Activated B cell treated with CpG ODN at 0.5 μM for 24 hours (primary cell): ENCODE measurements at regions not wholly inside any gene's neighbourhood (a gene's known extent, or its start where the extent isn't known, plus 50 kb on each side); places are given as distances from the start of the nearest gene placed in this dataset.

Source experiments
- ATAC-seq: fragments of 200-7000 bp; cut with Tn5 transposase; one replicate; pipeline ENCODE4 v1.10.0; 2021; ENCODE audit warnings: low read depth, mild to moderate bottlenecking, moderate library complexity
- CTCF ChIA-PET: fragments of 350-600 bp; sonication (Branson Sonifier 250); formaldehyde crosslinking; loops from one replicate; lab custom pipeline; 2021; ENCODE audit warnings: antibody characterized with exemption; lab: Charles Lee
- POLR2A ChIA-PET: fragments of 350-600 bp; sonication (Branson Sonifier 250); formaldehyde crosslinking; loops from one replicate; lab custom pipeline; 2021; ENCODE audit warnings: antibody characterized with exemption; lab: Charles Lee
- DNase-seq: peaks from one replicate; pipeline ENCODE4 v3.0.0; 2022
- H3K27ac Mint-ChIP-seq: one replicate; pipeline ENCODE4 v1.8.0; 2020; ENCODE audit warnings: mixed read lengths
- H3K27me3 Mint-ChIP-seq: one replicate; pipeline ENCODE4 v1.8.0; 2021; ENCODE audit warnings: mixed read lengths
- H3K36me3 Mint-ChIP-seq: one replicate; pipeline ENCODE4 v1.8.0; 2021; ENCODE audit warnings: low read depth, mixed read lengths
- H3K4me1 Mint-ChIP-seq: one replicate; pipeline ENCODE4 v1.8.0; 2021; ENCODE audit warnings: mixed read lengths
- H3K4me3 Mint-ChIP-seq: one replicate; pipeline ENCODE4 v1.8.0; 2020; ENCODE audit warnings: mild to moderate bottlenecking, mixed read lengths
- H3K9me3 Mint-ChIP-seq: one replicate; pipeline ENCODE4 v1.8.0; 2020; ENCODE audit warnings: mixed read lengths
- CTCF ChIP-seq: fragments of 200-600 bp; IDR thresholded peaks from one replicate; pipeline ENCODE4 v1.8.0; 2022; ENCODE audit warnings: antibody characterized with exemption, mild to moderate bottlenecking
- intact Hi-C: fragments of 100-400 bp; cut with micrococcal nuclease; formaldehyde crosslinking; loops from one replicate; pipeline ENCODE4 v1.15.1; 2024

DNA sequence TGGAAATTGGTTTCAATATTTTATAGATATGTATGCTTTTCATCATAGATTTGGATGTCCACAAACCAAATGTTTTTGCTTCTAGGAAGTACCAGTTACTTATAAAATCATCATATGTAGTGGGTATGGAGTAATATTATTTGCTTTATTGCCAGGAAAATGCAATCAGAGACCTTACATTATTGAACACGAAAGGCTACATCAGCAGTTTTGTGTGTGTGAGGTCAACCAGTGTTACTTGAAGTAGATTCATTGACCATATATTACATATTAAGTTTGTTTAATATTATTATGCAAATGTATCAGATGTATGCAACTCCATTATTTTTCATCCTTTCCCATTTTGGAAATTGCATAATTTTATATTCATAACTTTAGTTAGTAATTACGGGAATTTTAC lies 219.1 kb upstream of the MMADHC start:
- Mint-ChIP-seq H3K9me3 (peaks cover 2% of the 10 kb centered on the region), H3K4me3 (no peak overlapping the region), H3K36me3 (no peaks in the 10 kb centered on the region), H3K4me1 (no peaks in the 10 kb centered on the region), H3K27ac (no peak overlapping the region), H3K27me3 (no peaks in the 10 kb centered on the region)
- intact Hi-C loops, result no loop called here
- TF ChIP-seq CTCF, result no peak
- ATAC-seq, result no peak
- DNase-seq, result no peak
- ChIA-PET CTCF (no interaction called here), POLR2A (no interaction called here)

DNA sequence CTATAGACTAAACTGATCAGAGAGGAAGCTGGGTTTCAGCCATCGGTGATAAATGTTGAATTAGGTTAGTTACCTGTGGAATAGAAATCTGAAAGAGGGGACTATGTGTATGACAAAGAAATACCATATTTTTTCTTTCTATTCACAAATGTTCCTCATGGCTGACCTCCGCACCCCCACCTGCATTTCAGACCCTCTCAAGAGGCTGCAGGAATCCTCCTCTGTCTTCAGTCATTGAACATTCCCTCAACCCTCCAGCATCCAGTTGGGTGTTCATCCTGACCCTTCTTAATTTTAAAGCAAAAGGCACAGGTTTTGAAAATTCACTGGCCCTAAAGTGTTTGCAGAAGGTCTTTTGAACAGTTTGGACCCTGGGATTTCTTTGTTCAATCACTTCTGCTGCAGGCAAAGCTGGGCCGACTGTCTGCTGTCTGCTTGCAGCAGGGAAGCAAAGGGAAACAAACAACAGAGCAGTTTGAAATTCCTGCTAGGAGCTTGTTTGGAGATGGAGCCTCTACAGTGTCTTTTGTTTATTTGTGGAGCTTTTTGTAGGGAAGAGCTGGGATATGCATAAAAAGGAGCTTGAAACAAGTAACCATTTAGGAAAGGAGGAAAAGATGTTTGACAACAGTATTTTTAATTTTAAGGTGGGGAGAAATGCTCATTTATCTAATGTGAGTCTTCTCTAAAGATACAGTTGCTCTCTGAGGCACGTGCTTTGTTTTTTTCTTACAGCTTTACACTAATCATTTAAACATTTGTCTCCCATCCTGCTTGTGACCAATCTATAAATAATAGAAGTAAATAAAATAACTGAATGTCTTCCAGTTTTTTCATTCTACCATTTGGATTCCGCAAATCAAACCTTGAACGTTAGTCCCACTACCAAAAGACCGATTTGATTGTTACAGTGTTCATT lies 213.3 kb upstream of the MMADHC start:
- no peak for TF ChIP-seq CTCF
- no peak overlapping the region for H3K4me3 Mint-ChIP-seq
- ATAC-seq (no peak), DNase-seq (no peak)
- no peak overlapping the region for H3K27ac Mint-ChIP-seq
- H3K9me3 Mint-ChIP-seq, result no peaks in the 10 kb centered on the region
- H3K4me1 Mint-ChIP-seq, result no peaks in the 10 kb centered on the region
- CTCF ChIA-PET, result no interaction called here
- POLR2A ChIA-PET, result interaction anchor here (0.6 kb wide), 1 partner anchor 1273 kb away, joined by 7 read pairs; no protein-coding TSS in a partner anchor
- no peaks in the 10 kb centered on the region for H3K36me3 Mint-ChIP-seq
- no peaks in the 10 kb centered on the region for H3K27me3 Mint-ChIP-seq
- intact Hi-C loops, result no loop called here

- H3K4me1 Mint-ChIP-seq, result no peaks in the 10 kb centered on the region
- DNase-seq (no peak), ATAC-seq (no peak)
- TF ChIP-seq CTCF, result no peak
- H3K27ac Mint-ChIP-seq, result no peak overlapping the region
- intact Hi-C loops, result no loop called here
- no peaks in the 10 kb centered on the region for H3K36me3 Mint-ChIP-seq
- CTCF ChIA-PET, result no interaction called here
- no peaks in the 10 kb centered on the region for H3K9me3 Mint-ChIP-seq
- H3K27me3 Mint-ChIP-seq, result no peaks in the 10 kb centered on the region
- POLR2A ChIA-PET, result no interaction called here
- H3K4me3 Mint-ChIP-seq, result no peak overlapping the region
Observed at GRCh38 chr2:149799013-149799705, 211.6 kb upstream of the MMADHC start.

DNA sequence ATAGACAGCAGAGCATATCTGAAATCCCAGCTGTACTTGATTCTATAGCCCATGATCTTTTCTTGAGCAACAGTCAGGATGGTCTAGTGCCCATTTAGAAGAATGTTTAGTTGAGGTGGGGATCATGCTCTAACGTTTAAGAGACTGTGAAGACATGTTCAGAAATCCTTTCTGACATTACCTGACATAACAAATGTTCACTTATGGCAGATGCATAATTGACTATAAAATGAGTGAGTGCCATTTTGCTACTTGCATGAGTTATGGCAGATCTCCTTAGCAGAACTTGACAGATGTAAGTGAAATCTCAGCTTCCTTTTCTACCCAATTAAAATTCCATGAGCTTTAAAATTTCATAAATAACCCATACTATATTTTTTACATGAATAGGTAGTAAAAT lies 209.5 kb upstream of the MMADHC start:
- POLR2A ChIA-PET, result no interaction called here
- Mint-ChIP-seq H3K27me3 (no peaks in the 10 kb centered on the region), H3K4me1 (no peaks in the 10 kb centered on the region), H3K27ac (no peak overlapping the region), H3K9me3 (no peaks in the 10 kb centered on the region), H3K36me3 (no peaks in the 10 kb centered on the region), H3K4me3 (no peak overlapping the region)
- no peak for DNase-seq
- no peak for ATAC-seq
- TF ChIP-seq CTCF, result no peak
- intact Hi-C loops, result no loop called here
- CTCF ChIA-PET, result no interaction called here

DNA sequence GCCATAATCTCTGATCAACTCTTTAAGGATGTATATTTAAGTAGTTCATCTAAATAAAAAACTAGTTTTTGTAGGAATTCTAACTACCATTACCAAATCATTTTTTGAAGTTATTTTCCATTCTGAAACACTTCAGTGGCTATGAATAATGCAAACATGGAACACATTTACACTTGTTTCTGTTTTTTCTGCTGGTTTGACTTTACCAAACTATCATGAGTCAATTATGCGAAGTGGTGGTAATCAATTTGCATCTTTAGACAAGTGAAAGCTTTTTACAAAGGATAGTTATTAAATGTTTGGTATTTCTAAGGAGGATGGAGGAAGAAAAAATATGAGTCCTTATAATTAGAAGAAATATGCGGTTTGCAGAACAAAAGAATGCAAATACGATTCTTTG lies 202.0 kb upstream of the MMADHC start:
- intact Hi-C loops, result no loop called here

More for the DNA sequence above, 202.0 kb upstream of the MMADHC start:
- Mint-ChIP-seq H3K4me1 (no peaks in the 10 kb centered on the region), H3K27ac (no peak overlapping the region), H3K9me3 (peaks cover 2% of the 10 kb centered on the region), H3K4me3 (no peak overlapping the region), H3K36me3 (no peaks in the 10 kb centered on the region), H3K27me3 (no peaks in the 10 kb centered on the region)
- ATAC-seq, result no peak
- TF ChIP-seq CTCF, result no peak
- ChIA-PET POLR2A (no interaction called here), CTCF (no interaction called here)
- no peak for DNase-seq
